ENCODE measurements at regions not wholly inside any gene's neighbourhood (a gene's known extent, or its start where the extent isn't known, plus 50 kb on each side); places are given as distances from the start of the nearest gene placed in this dataset.

GRCh38 chr13:85659493-85659892 lies 139.7 kb downstream of the SLITRK6 start:
- Histone ChIP-seq H3K4me1 (ENCODE audit: insufficient read depth) (no peaks in the 10 kb centered on the region; the same call in 1 of the 2 replicates), H3K9me2 (ENCODE audit: insufficient read depth) (no peaks in the 10 kb centered on the region), H3K4me2 (no peak overlapping the region), H3K79me2 (replicated peaks; ENCODE audit: insufficient read depth) (no peaks in the 10 kb centered on the region), H3K27me3 (ENCODE audit: insufficient read depth) (no peaks in the 10 kb centered on the region), H4K20me1 (replicated peaks; ENCODE audit: insufficient read depth) (no peaks in the 10 kb centered on the region), H2AFZ (no peak overlapping the region), H3K4me3 (no peak overlapping the region), H3F3A (replicated peaks; ENCODE audit: low read depth) (no peaks in the 10 kb centered on the region), H3K27ac (ENCODE audit: low read depth) (no peak overlapping the region), H3K36me3 (ENCODE audit: insufficient read depth) (no peaks in the 10 kb centered on the region)
- DNase-seq (ENCODE audit: low spot score) (no peak), ATAC-seq (no peak)
- Mint-ChIP-seq H3K4me1 (peaks cover 10% of the 10 kb centered on the region), H3K4me3 (no peak overlapping the region), H3K27me3 (ENCODE audit: insufficient read depth, low read depth, poor library complexity) (peaks cover 2% of the 10 kb centered on the region), H3K9me3 (no peaks in the 10 kb centered on the region), H3K27ac (no peak overlapping the region), H3K36me3 (ENCODE audit: low read depth) (peaks cover 10% of the 10 kb centered on the region; the same call in 2 of the 3 replicates)
- TF ChIP-seq CREB1 (CRISPR knock-in tag; IDR thresholded peaks at IDR 0.05; ENCODE audit: low read depth) (no peak), STAT1 (IDR thresholded peaks at IDR 0.05; ENCODE audit: unreplicated experiment) (no peak), EZH2phosphoT487 (IDR thresholded peaks at IDR 0.05; ENCODE audit: unreplicated experiment) (no peak), NANOG (IDR thresholded peaks at IDR 0.05; ENCODE audit: borderline replicate concordance) (no peak), POLR2AphosphoS5 (IDR thresholded peaks at IDR 0.05; ENCODE audit: low read depth) (no peak), JUNB (IDR thresholded peaks at IDR 0.05; ENCODE audit: unreplicated experiment) (no peak), ZNF114 (CRISPR knock-in tag; IDR thresholded peaks at IDR 0.05) (no peak), ZNF462 (CRISPR knock-in tag; IDR thresholded peaks at IDR 0.05) (no peak), REST (IDR thresholded peaks at IDR 0.05; ENCODE audit: unreplicated experiment) (no peak), ZNF331 (CRISPR knock-in tag; IDR thresholded peaks at IDR 0.05; ENCODE audit: low read depth) (no peak), ETS1 (IDR thresholded peaks at IDR 0.05) (no peak), CTCF (conservative IDR thresholded peaks at IDR 0.05; ENCODE audit: low read depth in 2 of 2) (no peak), EZH2 (IDR thresholded peaks at IDR 0.05; ENCODE audit: low read depth, unreplicated experiment) (no peak)
